ENCODE measurements at regions not wholly inside any gene's neighbourhood (a gene's known extent, or its start where the extent isn't known, plus 50 kb on each side); places are given as distances from the start of the nearest gene placed in this dataset.

GRCh38 chr2:37563375-37564015 lies 107.9 kb downstream of the CDC42EP3 start:
- Histone ChIP-seq H3K9me3 (ENCODE audit: control insufficient read depth in 5 of 5, low read length in 5 of 5) (peaks cover 0 to 2% (median 0%) of the 10 kb centered on the region in 5 donors), H3K4me3 (ENCODE audit: low read depth in 1 of 5, low read length in 5 of 5) (no peak overlapping the region), H3K27me3 (ENCODE audit: control insufficient read depth in 5 of 5, insufficient read depth in 4 of 5, low read length in 5 of 5) (no peaks in the 10 kb centered on the region), H3K27ac (ENCODE audit: low read depth, low read length) (no peak overlapping the region), H3K4me1 (ENCODE audit: control insufficient read depth in 5 of 5, insufficient read depth in 5 of 5, low read length in 5 of 5) (peaks cover 0 to 37% (median 24%) of the 10 kb centered on the region in 5 donors), H3K9ac (ENCODE audit: low read length in 5 of 5) (no peak overlapping the region), H3K36me3 (ENCODE audit: control insufficient read depth in 5 of 5, insufficient read depth in 5 of 5, low read length in 5 of 5) (no peaks in the 10 kb centered on the region)

GRCh38 chr2:37564356-37564755 lies 107.1 kb downstream of the CDC42EP3 start:
- H3K27me3 ChIP-seq (ENCODE audit: control insufficient read depth in 5 of 5, insufficient read depth in 4 of 5, low read length in 5 of 5), result no peaks in the 10 kb centered on the region
- no peaks in the 10 kb centered on the region for H3K36me3 ChIP-seq (ENCODE audit: control insufficient read depth in 5 of 5, insufficient read depth in 5 of 5, low read length in 5 of 5)
- H3K4me3 ChIP-seq (ENCODE audit: low read depth in 1 of 5, low read length in 5 of 5), result no peak overlapping the region
- no peak overlapping the region for H3K9ac ChIP-seq (ENCODE audit: low read length in 5 of 5)
- peaks cover 0 to 2% (median 0%) of the 10 kb centered on the region in 5 donors for H3K9me3 ChIP-seq (ENCODE audit: control insufficient read depth in 5 of 5, low read length in 5 of 5)
- H3K4me1 ChIP-seq (ENCODE audit: control insufficient read depth in 5 of 5, insufficient read depth in 5 of 5, low read length in 5 of 5), result peaks cover 0 to 34% (median 23%) of the 10 kb centered on the region in 5 donors
- H3K27ac ChIP-seq (ENCODE audit: low read depth, low read length), result no peak overlapping the region

DNA sequence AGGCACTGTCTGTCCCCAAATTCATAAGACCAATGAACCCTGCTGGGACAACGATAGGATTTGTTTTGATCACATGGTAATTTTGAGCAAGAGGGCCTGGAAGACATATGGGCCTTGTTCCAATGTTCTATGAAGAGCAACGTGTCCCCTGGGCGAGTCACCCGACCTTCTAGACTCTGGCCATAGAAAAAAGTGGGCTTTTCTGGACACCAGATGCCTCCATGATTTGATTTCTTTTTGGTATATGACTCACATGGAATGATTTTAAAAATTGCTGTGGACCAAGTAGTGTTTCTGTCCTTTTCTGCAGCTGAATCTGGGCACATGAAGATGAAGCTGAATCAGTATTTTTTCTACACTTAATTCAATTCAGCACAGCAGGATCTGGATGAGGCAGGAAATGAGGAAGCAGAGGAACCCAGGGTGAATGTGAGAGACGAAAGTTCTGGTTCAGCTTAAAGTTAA lies 104.9 kb downstream of the CDC42EP3 start:
- Histone ChIP-seq H3K27ac (ENCODE audit: low read depth, low read length) (no peak overlapping the region), H3K4me1 (ENCODE audit: control insufficient read depth in 5 of 5, insufficient read depth in 5 of 5, low read length in 5 of 5) (peaks cover 3 to 19% (median 9%) of the 10 kb centered on the region in 5 donors), H3K9ac (ENCODE audit: low read length in 5 of 5) (no peak overlapping the region), H3K36me3 (ENCODE audit: control insufficient read depth in 5 of 5, insufficient read depth in 5 of 5, low read length in 5 of 5) (no peaks in the 10 kb centered on the region), H3K9me3 (ENCODE audit: control insufficient read depth in 5 of 5, low read length in 5 of 5) (no peaks in the 10 kb centered on the region), H3K4me3 (ENCODE audit: low read depth in 1 of 5, low read length in 5 of 5) (no peak overlapping the region), H3K27me3 (ENCODE audit: control insufficient read depth in 5 of 5, insufficient read depth in 4 of 5, low read length in 5 of 5) (no peaks in the 10 kb centered on the region)

- Histone ChIP-seq H3K36me3 (ENCODE audit: control insufficient read depth in 5 of 5, insufficient read depth in 5 of 5, low read length in 5 of 5) (no peaks in the 10 kb centered on the region), H3K9ac (ENCODE audit: low read length in 5 of 5) (no peak overlapping the region), H3K4me3 (ENCODE audit: low read depth in 1 of 5, low read length in 5 of 5) (no peak overlapping the region), H3K9me3 (ENCODE audit: control insufficient read depth in 5 of 5, low read length in 5 of 5) (no peaks in the 10 kb centered on the region), H3K4me1 (ENCODE audit: control insufficient read depth in 5 of 5, insufficient read depth in 5 of 5, low read length in 5 of 5) (peaks cover 3 to 19% (median 9%) of the 10 kb centered on the region in 5 donors), H3K27me3 (ENCODE audit: control insufficient read depth in 5 of 5, insufficient read depth in 4 of 5, low read length in 5 of 5) (no peaks in the 10 kb centered on the region), H3K27ac (ENCODE audit: low read depth, low read length) (no peak overlapping the region)
These were observed 102.9 kb downstream of the CDC42EP3 start for GRCh38 chr2:37568565-37568964.

- Histone ChIP-seq H3K9ac (ENCODE audit: low read length in 5 of 5) (no peak overlapping the region), H3K27ac (ENCODE audit: low read depth, low read length) (no peak overlapping the region), H3K27me3 (ENCODE audit: control insufficient read depth in 5 of 5, insufficient read depth in 4 of 5, low read length in 5 of 5) (no peaks in the 10 kb centered on the region), H3K9me3 (ENCODE audit: control insufficient read depth in 5 of 5, low read length in 5 of 5) (no peaks in the 10 kb centered on the region), H3K4me1 (ENCODE audit: control insufficient read depth in 5 of 5, insufficient read depth in 5 of 5, low read length in 5 of 5) (peaks cover 3 to 19% (median 9%) of the 10 kb centered on the region in 5 donors), H3K4me3 (ENCODE audit: low read depth in 1 of 5, low read length in 5 of 5) (no peak overlapping the region), H3K36me3 (ENCODE audit: control insufficient read depth in 5 of 5, insufficient read depth in 5 of 5, low read length in 5 of 5) (no peaks in the 10 kb centered on the region)
These were observed 102.2 kb downstream of the CDC42EP3 start for GRCh38 chr2:37569131-37569823.

- H3K4me3 ChIP-seq (ENCODE audit: low read depth in 1 of 5, low read length in 5 of 5), result no peak overlapping the region
- no peaks in the 10 kb centered on the region for H3K27me3 ChIP-seq (ENCODE audit: control insufficient read depth in 5 of 5, insufficient read depth in 4 of 5, low read length in 5 of 5)
- H3K9ac ChIP-seq (ENCODE audit: low read length in 5 of 5), result no peak overlapping the region
- H3K27ac ChIP-seq (ENCODE audit: low read depth, low read length), result no peak overlapping the region
- no peaks in the 10 kb centered on the region for H3K36me3 ChIP-seq (ENCODE audit: control insufficient read depth in 5 of 5, insufficient read depth in 5 of 5, low read length in 5 of 5)
- H3K4me1 ChIP-seq (ENCODE audit: control insufficient read depth in 5 of 5, insufficient read depth in 5 of 5, low read length in 5 of 5), result peaks cover 3 to 19% (median 9%) of the 10 kb centered on the region in 5 donors
- no peaks in the 10 kb centered on the region for H3K9me3 ChIP-seq (ENCODE audit: control insufficient read depth in 5 of 5, low read length in 5 of 5)
These were observed 101.3 kb downstream of the CDC42EP3 start for GRCh38 chr2:37569986-37570679.

DNA sequence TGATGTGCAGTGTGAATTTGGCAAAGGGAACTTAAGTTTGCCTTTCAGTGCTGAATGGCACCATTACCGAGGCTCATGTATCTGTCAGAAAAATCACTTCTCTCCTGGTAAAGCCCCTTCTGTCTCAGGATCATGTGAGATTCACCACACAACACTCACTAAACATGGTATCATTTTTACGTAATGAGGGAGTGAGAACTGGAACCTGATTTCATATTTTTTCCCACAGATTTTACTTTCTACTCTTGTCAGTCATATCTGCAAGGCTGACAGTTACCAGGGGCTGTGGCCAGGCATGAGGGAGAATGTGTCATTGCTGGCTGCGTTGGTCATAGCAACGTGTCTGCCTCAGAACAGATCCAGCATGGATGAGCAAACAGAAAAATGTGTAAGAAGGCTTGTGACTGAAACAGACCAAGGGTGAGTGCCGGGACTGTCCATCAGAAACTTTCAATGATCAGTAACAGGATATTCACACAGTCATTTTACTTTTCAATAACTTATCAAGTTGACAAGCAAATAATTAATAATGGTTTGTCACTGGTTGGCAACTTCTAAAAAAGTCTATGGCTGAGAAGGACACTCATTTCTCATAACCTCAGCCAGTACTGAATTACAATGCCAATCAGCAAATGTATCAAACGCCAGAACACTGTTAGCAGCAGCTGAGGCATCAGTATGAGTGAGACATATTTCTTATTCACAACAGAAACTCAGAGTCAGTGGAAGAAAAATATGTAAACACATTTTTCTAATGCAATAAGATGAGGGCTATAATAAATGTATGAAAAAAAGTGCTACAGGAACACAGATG lies 100.5 kb downstream of the CDC42EP3 start:
- peak overlapping the region in 1 of 5 donors; percentile 50 for H3K9ac ChIP-seq (ENCODE audit: low read length in 5 of 5)
- no peaks in the 10 kb centered on the region for H3K9me3 ChIP-seq (ENCODE audit: control insufficient read depth in 5 of 5, low read length in 5 of 5)
- H3K4me3 ChIP-seq (ENCODE audit: low read depth in 1 of 5, low read length in 5 of 5), result no peak overlapping the region
- H3K4me1 ChIP-seq (ENCODE audit: control insufficient read depth in 5 of 5, insufficient read depth in 5 of 5, low read length in 5 of 5), result peaks cover 3 to 18% (median 9%) of the 10 kb centered on the region in 5 donors
- no peaks in the 10 kb centered on the region for H3K36me3 ChIP-seq (ENCODE audit: control insufficient read depth in 5 of 5, insufficient read depth in 5 of 5, low read length in 5 of 5)
- no peak overlapping the region for H3K27ac ChIP-seq (ENCODE audit: low read depth, low read length)
- H3K27me3 ChIP-seq (ENCODE audit: control insufficient read depth in 5 of 5, insufficient read depth in 4 of 5, low read length in 5 of 5), result no peaks in the 10 kb centered on the region

DNA sequence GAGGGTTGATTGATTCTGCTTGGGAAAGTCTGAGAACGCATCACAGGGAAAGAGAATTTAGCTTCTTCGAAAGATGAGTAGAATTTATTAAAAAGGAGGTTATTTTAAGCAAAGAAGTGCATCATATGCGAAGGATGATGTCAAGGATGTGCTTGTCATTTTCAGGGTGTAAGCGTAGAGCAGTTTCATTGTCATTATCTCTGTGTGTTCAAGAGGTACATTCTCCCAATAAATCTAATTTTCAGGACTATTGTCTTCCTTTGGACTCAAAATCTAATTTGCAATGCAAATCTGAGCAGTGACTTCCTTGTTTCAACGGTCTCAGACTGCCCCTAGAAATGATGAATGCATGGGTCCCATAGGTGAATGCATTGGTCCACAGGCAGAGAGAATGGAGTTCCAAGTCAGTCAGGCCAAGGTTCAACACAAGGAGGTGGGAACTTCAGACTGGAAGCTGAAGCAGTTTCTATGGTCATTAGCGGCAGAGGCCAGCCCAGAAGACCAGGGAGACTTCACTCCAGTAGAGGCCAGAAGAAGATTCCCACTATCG lies 99.8 kb downstream of the CDC42EP3 start:
- Histone ChIP-seq H3K9ac (ENCODE audit: low read length in 5 of 5) (no peak overlapping the region), H3K27ac (ENCODE audit: low read depth, low read length) (no peak overlapping the region), H3K27me3 (ENCODE audit: control insufficient read depth in 5 of 5, insufficient read depth in 4 of 5, low read length in 5 of 5) (no peaks in the 10 kb centered on the region), H3K4me3 (ENCODE audit: low read depth in 1 of 5, low read length in 5 of 5) (no peak overlapping the region), H3K36me3 (ENCODE audit: control insufficient read depth in 5 of 5, insufficient read depth in 5 of 5, low read length in 5 of 5) (no peaks in the 10 kb centered on the region), H3K4me1 (ENCODE audit: control insufficient read depth in 5 of 5, insufficient read depth in 5 of 5, low read length in 5 of 5) (peaks cover 3 to 12% (median 4%) of the 10 kb centered on the region in 5 donors), H3K9me3 (ENCODE audit: control insufficient read depth in 5 of 5, low read length in 5 of 5) (no peaks in the 10 kb centered on the region)

DNA sequence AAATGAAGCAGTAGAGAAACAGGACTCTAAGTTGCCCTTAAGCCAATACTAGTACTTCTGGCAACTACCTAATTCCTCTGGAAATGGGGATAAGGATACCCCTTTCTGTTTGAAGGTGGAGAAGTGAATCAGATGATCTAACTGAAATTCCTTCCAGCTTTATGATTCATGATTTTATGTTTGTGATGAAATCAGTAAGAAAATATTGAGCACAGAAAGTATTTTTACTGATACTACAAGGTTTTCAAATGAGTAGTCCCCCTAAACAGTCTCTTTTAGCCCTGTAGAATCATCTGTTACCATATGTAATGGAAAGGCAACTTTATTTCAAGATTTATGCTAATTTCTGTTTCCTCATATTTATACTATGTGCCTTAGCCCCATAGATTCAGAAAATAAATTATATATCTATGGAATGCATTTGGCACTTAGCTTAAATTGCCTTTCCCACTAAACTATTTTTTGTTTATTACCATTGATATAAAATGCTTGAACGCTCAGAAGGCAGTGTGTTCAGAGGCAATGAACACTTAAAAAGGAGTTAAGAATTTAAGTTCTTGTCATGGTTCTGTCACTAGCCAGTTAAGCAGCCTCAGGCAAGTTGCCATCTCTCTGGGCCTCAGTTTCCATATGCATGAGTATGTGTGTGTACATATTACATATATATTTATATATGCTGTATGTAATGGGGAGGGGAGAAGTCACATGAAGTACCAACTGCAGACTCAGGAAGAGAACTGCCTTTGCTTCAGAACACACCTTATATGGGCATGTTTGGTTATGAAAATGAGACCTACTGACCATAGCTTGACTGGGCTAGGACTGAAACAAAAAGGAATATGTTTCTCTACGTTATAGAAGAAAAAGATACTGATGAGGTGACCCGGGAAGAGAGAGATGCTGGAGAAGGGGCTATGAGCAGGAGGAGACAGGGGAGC lies 97.7 kb downstream of the CDC42EP3 start:
- Histone ChIP-seq H3K9ac (ENCODE audit: low read length in 5 of 5) (no peak overlapping the region), H3K36me3 (ENCODE audit: control insufficient read depth in 5 of 5, insufficient read depth in 5 of 5, low read length in 5 of 5) (no peaks in the 10 kb centered on the region), H3K4me3 (ENCODE audit: low read depth in 1 of 5, low read length in 5 of 5) (no peak overlapping the region), H3K4me1 (ENCODE audit: control insufficient read depth in 5 of 5, insufficient read depth in 5 of 5, low read length in 5 of 5) (peaks cover 0 to 9% (median 3%) of the 10 kb centered on the region in 5 donors), H3K9me3 (ENCODE audit: control insufficient read depth in 5 of 5, low read length in 5 of 5) (no peaks in the 10 kb centered on the region), H3K27me3 (ENCODE audit: control insufficient read depth in 5 of 5, insufficient read depth in 4 of 5, low read length in 5 of 5) (no peaks in the 10 kb centered on the region), H3K27ac (ENCODE audit: low read depth, low read length) (no peak overlapping the region)
